WERI-Rb-1 (cell line): ENCODE measurements at regions not wholly inside any gene's neighbourhood (a gene's known extent, or its start where the extent isn't known, plus 50 kb on each side); places are given as distances from the start of the nearest gene placed in this dataset.

Experiments
- DNase-seq: peaks from one replicate; pipeline ENCODE4 v3.0.0-alpha.2; 2020
- H3K27ac ChIP-seq: fragments of 250-450 bp; sonication (Bioruptor Pico); 2 replicates; pipeline ENCODE4 v1.5.1; 2020; ENCODE audit warnings: mild to moderate bottlenecking, moderate library complexity
- H3K27me3 ChIP-seq: fragments of 250-450 bp; sonication (Bioruptor Pico); 2 replicates; pipeline ENCODE4 v1.5.1; 2021; ENCODE audit warnings: mild to moderate bottlenecking, low read depth, moderate library complexity; ENCODE audit not compliant: insufficient read depth, severe bottlenecking
- H3K36me3 ChIP-seq: fragments of 250-450 bp; sonication (Bioruptor Pico); 2 replicates; pipeline ENCODE4 v1.5.1; 2020; ENCODE audit warnings: mild to moderate bottlenecking, moderate library complexity
- H3K4me3 ChIP-seq: 2 replicates; pipeline ENCODE4 v1.5.1; 2011; ENCODE audit warnings: low read depth, mild to moderate bottlenecking, control low read depth, low read length
- H3K9me3 ChIP-seq: fragments of 250-450 bp; sonication (Bioruptor Pico); 2 replicates; pipeline ENCODE4 v1.5.1; 2021; ENCODE audit warnings: mild to moderate bottlenecking, moderate library complexity; ENCODE audit not compliant: severe bottlenecking
- TF ChIP-seq, protein P1 (sequence below): IDR thresholded peaks from 2 replicates; pipeline ENCODE4 v1.5.1; 2011; ENCODE audit warnings: low read depth, mild to moderate bottlenecking, control low read depth, inconsistent platforms, low read length

DNA sequence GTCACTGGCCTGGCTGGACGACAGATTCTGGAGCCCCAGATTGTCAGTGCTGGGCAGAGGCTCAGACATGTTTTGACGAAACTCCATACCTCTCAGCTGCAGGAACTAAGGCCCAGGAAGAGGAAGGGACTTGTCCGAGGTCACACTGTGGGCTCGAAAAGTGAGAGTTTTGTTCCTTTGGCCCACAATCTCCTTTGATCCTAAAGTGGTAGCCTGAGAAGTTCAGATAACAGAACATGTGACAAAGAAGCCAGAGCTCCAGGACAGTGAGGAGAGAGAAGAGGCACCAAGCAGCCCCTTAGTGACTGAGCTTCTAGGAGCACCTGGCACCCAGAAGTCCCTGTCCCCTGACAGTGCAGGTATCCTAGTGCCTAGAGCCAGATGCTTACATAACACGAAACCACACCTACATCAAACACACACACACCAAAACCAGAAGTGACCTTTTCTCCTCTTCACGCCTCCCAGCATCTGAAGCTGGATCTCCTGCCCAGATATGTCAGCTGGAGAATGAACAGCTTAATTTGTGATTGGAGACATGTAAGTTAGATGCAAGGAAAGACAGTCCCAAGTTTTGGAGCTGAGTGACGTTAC, 88.9 kb downstream of the ADRB2 start:
- no peak for DNase-seq
- Histone ChIP-seq H3K9me3 (no peaks in the 10 kb centered on the region), H3K4me3 (no peak overlapping the region), H3K36me3 (no peaks in the 10 kb centered on the region), H3K27ac (no peak overlapping the region), H3K27me3 (peaks cover 27% of the 10 kb centered on the region)
- TF ChIP-seq, protein P1, sequence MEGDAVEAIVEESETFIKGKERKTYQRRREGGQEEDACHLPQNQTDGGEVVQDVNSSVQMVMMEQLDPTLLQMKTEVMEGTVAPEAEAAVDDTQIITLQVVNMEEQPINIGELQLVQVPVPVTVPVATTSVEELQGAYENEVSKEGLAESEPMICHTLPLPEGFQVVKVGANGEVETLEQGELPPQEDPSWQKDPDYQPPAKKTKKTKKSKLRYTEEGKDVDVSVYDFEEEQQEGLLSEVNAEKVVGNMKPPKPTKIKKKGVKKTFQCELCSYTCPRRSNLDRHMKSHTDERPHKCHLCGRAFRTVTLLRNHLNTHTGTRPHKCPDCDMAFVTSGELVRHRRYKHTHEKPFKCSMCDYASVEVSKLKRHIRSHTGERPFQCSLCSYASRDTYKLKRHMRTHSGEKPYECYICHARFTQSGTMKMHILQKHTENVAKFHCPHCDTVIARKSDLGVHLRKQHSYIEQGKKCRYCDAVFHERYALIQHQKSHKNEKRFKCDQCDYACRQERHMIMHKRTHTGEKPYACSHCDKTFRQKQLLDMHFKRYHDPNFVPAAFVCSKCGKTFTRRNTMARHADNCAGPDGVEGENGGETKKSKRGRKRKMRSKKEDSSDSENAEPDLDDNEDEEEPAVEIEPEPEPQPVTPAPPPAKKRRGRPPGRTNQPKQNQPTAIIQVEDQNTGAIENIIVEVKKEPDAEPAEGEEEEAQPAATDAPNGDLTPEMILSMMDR, result no peak

DNA sequence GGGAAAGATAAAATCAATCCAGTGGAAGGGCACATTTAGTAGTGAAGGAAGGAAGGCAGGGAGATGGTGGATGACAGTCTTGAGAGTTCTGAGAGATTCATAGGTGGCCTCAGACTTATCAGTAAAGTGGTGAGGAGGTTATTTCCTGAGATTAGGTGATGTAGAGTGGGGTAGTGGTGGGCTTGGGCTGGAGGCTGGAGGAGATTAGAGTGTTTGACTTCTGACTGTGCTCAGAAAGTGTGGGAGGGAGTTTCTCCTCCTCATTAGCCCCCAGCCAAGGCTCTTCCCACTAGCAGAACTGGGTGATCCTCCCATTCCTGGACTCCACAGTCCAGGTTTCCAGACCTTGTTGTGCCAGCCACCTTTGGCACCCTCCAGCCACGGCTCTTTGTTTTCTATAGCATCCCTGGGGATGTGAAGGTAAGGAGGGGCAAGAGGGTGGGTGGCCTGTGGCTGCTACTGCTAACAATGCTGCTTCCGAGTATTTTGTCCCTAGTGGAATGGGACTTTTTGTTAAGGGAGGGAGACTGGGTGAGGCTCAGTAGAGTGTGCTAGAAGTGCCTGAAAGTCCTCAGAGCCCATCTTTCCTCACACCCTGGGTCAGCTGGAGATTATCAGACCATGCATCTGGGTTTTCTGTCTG, 94.4 kb downstream of the ADRB2 start:
- H3K4me3 ChIP-seq, result no peak overlapping the region
- H3K27me3 ChIP-seq, result peaks cover 31% of the 10 kb centered on the region
- no peak overlapping the region for H3K27ac ChIP-seq
- no peaks in the 10 kb centered on the region for H3K9me3 ChIP-seq
- DNase-seq, result no peak
- H3K36me3 ChIP-seq, result no peaks in the 10 kb centered on the region
- TF ChIP-seq, protein P1, result no peak

DNA sequence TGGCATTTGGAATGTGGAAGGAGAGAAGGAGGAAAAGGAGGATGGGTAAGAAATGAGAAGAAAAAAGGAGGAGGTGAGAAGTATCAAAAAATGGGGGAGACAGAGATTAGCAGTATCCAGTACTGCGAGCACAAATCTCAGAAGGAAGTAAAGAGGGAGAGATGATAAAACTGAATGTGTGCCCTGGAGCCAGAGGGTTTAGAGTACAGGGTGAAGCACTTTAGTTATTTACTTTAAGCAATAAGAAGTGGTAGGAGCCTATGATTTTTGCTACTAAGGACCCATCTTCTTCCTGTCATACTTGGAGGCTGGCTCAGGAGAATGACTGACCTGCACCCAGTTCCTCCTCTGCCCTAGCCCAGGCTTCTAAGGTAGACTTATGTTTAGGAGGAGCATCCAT, 94.9 kb downstream of the ADRB2 start:
- no peak for DNase-seq
- H3K27me3 ChIP-seq, result peaks cover 35% of the 10 kb centered on the region
- no peak overlapping the region for H3K4me3 ChIP-seq
- H3K9me3 ChIP-seq, result no peaks in the 10 kb centered on the region
- H3K27ac ChIP-seq, result no peak overlapping the region
- H3K36me3 ChIP-seq, result no peaks in the 10 kb centered on the region
- TF ChIP-seq, protein P1, result no peak

DNA sequence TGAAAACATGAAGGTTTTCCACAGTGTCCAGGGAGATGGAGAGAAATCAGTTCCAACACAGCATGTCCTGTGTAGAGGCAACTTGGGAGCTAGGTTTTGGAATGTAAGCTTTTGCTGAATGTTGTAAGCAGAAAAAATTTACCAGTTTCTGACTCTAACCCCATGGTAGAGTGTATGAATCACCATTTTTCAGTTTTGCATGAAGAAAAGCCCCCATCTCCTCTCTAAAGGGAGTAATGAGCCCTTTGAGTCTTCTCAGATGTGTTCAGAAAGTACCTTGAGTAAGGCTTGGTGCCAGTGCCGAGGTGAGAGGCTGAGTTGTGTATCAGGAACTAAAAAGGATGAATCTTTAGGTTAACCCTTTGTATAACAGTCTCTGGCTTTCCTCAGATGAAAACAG, 96.2 kb downstream of the ADRB2 start:
- DNase-seq, result no peak
- Histone ChIP-seq H3K4me3 (no peak overlapping the region), H3K9me3 (no peaks in the 10 kb centered on the region), H3K27ac (no peak overlapping the region), H3K27me3 (peaks cover 30% of the 10 kb centered on the region), H3K36me3 (no peaks in the 10 kb centered on the region)
- TF ChIP-seq, protein P1, result no peak

DNA sequence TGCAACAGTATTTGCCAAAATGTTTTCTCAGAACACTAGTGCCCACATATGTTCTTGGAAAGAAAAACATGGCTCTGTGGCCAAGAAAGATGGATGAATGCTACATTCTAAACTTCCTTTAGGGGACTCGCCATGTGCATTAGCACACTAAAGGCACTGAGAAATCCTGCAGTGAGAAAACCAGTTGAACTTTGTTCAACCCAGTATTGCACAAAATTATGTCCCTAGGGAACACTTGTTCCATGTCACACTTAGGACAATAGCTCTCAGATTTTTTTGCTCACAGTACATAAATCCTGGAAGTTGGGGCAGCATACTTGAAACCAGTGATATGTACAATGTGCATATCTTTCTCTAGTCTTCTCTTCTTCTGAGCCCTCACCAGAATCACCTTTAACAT, 96.6 kb downstream of the ADRB2 start:
- TF ChIP-seq, protein P1, result no peak
- no peak for DNase-seq
- no peak overlapping the region for H3K27ac ChIP-seq
- peaks cover 28% of the 10 kb centered on the region for H3K27me3 ChIP-seq
- no peak overlapping the region for H3K4me3 ChIP-seq
- H3K36me3 ChIP-seq, result no peaks in the 10 kb centered on the region
- H3K9me3 ChIP-seq, result no peaks in the 10 kb centered on the region

DNA sequence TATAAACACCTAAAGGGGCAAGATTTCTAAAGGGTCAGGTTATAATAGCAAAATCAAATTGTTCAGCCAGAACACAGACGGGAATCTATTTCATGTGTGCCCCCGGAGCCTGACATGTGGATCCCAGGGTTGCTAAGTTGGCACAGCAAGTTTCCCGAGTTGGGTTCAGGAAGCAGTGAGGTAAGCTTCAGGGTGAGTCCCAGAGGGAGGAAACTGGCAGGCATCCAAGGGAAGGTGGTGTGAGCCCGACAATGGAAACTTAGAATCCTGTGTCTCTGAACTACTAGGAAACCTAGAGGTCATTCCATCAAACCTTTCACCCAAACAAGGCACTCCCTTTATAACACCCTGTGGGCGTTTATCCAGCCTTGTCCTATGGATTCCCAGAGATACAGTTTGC, 98.4 kb downstream of the ADRB2 start:
- Histone ChIP-seq H3K27ac (no peak overlapping the region), H3K27me3 (peaks cover 41% of the 10 kb centered on the region), H3K36me3 (no peaks in the 10 kb centered on the region), H3K9me3 (no peaks in the 10 kb centered on the region), H3K4me3 (no peak overlapping the region)
- no peak for DNase-seq
- TF ChIP-seq, protein P1, result no peak
